ENCODE measurements at regions not wholly inside any gene's neighbourhood (a gene's known extent, or its start where the extent isn't known, plus 50 kb on each side); places are given as distances from the start of the nearest gene placed in this dataset.

DNA sequence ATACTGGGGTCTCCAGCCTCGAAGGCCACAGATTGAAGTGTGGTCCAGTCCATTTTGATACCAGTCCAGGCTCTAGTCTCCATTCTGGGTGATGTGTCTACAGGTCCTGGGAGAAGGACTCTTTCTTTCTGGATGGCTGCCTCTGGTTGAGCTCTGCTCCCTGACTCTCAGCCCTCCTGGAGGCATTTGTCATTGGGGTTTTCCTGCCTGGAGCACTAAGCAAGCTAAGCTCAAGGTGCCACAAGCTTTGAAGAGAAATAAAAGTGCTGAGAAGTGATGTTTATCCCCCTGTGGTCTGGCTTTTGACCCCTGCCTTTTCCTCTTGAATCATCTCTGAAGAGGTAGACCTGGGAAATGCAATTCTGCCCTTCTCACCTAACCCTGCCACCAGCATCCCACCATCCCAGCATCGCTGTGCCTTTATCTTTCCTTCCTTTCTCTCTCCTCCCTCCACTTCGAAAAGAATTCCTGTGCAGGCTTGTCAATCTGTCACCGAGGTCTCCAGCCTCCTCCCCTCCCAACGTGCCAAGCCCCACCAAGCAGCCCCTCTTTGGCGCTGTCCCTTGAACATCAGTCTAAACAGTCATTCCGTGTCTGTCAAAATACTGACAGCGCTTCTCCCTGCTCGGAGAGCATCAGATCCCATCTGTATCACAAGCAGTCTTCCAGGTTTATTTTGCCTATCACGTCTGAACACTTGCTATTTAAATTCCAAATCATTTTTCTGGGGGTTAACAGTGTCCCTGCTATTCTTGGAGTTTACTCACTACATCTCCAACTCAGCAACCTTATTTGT, 334.6 kb upstream of the SLC14A2 start:
- TF ChIP-seq MYC (IDR thresholded peaks at IDR 0.05; ENCODE audit: low read depth, low read length) (no peak), POLR2A (IDR thresholded peaks at IDR 0.05; ENCODE audit: extremely low read depth, insufficient read length) (no peak)
- TF ChIP-seq, protein P1, sequence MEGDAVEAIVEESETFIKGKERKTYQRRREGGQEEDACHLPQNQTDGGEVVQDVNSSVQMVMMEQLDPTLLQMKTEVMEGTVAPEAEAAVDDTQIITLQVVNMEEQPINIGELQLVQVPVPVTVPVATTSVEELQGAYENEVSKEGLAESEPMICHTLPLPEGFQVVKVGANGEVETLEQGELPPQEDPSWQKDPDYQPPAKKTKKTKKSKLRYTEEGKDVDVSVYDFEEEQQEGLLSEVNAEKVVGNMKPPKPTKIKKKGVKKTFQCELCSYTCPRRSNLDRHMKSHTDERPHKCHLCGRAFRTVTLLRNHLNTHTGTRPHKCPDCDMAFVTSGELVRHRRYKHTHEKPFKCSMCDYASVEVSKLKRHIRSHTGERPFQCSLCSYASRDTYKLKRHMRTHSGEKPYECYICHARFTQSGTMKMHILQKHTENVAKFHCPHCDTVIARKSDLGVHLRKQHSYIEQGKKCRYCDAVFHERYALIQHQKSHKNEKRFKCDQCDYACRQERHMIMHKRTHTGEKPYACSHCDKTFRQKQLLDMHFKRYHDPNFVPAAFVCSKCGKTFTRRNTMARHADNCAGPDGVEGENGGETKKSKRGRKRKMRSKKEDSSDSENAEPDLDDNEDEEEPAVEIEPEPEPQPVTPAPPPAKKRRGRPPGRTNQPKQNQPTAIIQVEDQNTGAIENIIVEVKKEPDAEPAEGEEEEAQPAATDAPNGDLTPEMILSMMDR (IDR thresholded peaks at IDR 0.05; ENCODE audit: low read depth, low read length): no peak
- no peak for DNase-seq (ENCODE audit: low read depth)
- no peak overlapping the region for H3K4me3 ChIP-seq (ENCODE audit: low read depth, low read length)

DNA sequence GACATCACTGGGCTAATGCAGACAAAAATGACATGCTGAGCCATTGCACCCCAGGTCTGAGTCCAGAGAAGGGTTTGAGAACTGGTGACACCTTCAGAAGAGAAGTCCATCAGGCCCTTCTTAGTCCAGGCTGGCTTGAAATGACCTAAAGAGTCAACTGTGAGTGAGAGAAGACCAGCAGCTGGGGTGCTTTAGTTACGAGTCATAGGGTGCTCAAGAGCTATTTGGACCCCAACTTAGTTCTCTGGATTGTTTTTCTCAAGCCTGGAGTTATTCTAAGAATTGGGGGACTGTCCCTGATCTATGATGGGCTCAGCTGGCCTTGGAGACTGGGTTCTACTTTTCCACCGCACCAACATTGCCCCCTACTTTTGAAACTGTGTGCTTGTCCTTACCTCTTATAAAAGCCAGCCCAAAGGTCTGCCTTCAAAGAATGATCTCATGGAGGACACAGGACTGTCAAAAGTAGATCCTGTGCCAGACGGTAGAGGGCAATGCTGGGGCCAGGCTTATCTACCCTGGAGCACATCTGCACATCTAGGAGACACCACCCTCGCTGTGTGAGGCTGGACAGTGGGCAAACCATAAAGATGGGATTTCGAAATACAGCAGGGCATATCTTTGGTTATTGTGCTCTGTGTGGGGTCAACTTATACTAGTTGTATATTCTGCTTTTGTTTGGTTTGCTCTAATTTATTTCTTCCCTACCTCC, 333.0 kb upstream of the SLC14A2 start:
- TF ChIP-seq, protein P2, sequence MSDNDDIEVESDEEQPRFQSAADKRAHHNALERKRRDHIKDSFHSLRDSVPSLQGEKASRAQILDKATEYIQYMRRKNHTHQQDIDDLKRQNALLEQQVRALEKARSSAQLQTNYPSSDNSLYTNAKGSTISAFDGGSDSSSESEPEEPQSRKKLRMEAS (IDR thresholded peaks at IDR 0.05; ENCODE audit: low read depth, low read length): no peak
- TF ChIP-seq, protein P1 (IDR thresholded peaks at IDR 0.05; ENCODE audit: low read depth, low read length): peak; percentile 28
- DNase-seq (ENCODE audit: low read depth): peak; percentile 37

DNA sequence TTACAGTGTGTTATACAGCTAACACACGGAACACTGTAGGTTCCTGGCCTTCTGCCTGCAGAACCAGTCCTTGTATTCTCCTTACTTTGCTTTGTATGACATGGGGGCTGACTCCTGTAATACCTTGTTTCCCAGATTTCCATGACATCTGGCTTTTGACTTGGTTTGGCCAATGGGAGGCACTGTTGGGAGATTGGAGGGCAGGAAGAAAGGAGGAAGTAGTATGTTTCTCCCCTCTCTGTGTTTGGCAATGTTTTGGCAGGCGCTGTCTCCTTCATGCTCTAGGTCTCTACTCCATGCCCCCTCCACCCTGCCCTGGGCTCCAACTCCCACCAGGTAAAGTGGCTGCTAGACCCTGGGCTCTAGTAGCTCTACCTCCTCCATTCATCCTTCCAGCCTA, 331.1 kb upstream of the SLC14A2 start:
- H3K4me3 ChIP-seq (ENCODE audit: low read depth, low read length): no peak overlapping the region
- no peak for TF ChIP-seq POLR2A (IDR thresholded peaks at IDR 0.05; ENCODE audit: extremely low read depth, insufficient read length)
- TF ChIP-seq, protein P2 (IDR thresholded peaks at IDR 0.05; ENCODE audit: low read depth, low read length): no peak
- no peak for TF ChIP-seq MYC (IDR thresholded peaks at IDR 0.05; ENCODE audit: low read depth, low read length)
- TF ChIP-seq, protein P1 (IDR thresholded peaks at IDR 0.05; ENCODE audit: low read depth, low read length): no peak
- DNase-seq (ENCODE audit: low read depth): peak; percentile 14

More for the DNA sequence above, 333.0 kb upstream of the SLC14A2 start:
- no peak overlapping the region for H3K4me3 ChIP-seq (ENCODE audit: low read depth, low read length)

DNA sequence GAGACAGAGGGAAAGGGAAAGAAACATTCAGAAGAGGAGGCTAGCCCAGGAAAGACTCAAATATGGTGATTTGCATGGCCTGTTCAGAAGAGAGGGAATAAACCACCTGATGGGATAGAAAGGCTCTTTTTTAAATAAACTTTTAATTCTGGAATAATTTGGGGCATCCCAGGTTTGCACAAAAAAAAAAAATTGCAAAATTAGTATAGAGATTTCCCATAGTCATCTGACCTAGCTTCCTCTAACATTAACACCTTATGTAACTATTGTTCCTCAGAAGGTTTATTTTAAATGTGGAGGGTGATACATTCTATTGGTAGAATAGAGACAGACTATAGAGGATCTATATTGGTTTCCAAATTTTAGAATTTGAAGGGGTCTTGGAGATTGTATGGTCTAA, 330.4 kb upstream of the SLC14A2 start:
- no peak for DNase-seq (ENCODE audit: low read depth)
- TF ChIP-seq, protein P1 (IDR thresholded peaks at IDR 0.05; ENCODE audit: low read depth, low read length): no peak
- TF ChIP-seq MYC (IDR thresholded peaks at IDR 0.05; ENCODE audit: low read depth, low read length): no peak
- TF ChIP-seq, protein P2 (IDR thresholded peaks at IDR 0.05; ENCODE audit: low read depth, low read length): no peak
- TF ChIP-seq POLR2A (IDR thresholded peaks at IDR 0.05; ENCODE audit: extremely low read depth, insufficient read length): no peak
- no peak overlapping the region for H3K4me3 ChIP-seq (ENCODE audit: low read depth, low read length)

DNA sequence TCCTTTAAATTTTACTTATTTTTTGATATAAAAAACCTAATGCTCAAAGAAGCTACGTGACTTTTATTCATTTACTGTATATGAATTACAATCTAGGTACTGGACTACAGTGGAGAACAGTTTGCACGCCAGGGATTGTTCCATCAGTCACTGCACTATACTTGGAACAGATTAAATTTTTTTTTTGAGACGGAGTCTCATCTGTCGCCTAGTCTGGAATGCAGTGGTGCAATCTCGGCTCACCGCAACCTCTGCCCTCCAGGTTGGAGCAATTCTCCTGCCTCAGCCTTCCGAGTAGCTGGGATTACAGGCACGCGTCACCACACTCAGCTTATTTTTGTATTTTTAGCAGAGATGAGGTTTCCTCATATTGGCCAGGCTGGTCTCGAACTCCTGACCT, 330.0 kb upstream of the SLC14A2 start:
- H3K4me3 ChIP-seq (ENCODE audit: low read depth, low read length): no peak overlapping the region
- TF ChIP-seq, protein P2 (IDR thresholded peaks at IDR 0.05; ENCODE audit: low read depth, low read length): no peak
- TF ChIP-seq, protein P1 (IDR thresholded peaks at IDR 0.05; ENCODE audit: low read depth, low read length): no peak
- no peak for TF ChIP-seq MYC (IDR thresholded peaks at IDR 0.05; ENCODE audit: low read depth, low read length)
- no peak for TF ChIP-seq POLR2A (IDR thresholded peaks at IDR 0.05; ENCODE audit: extremely low read depth, insufficient read length)
- DNase-seq (ENCODE audit: low read depth): no peak
